ENCODE measurements at regions not wholly inside any gene's neighbourhood (a gene's known extent, or its start where the extent isn't known, plus 50 kb on each side); places are given as distances from the start of the nearest gene placed in this dataset.

GRCh38 chr6:10237298-10238038 is 177.4 kb downstream of the TFAP2A start:
- DNase-seq (ENCODE audit: low read depth) = no peak

GRCh38 chr6:10235344-10235743 is 179.5 kb downstream of the TFAP2A start:
- DNase-seq (ENCODE audit: low read depth) = no peak

- DNase-seq (ENCODE audit: low read depth) = no peak
Observed at GRCh38 chr6:10230531-10230930, 184.3 kb downstream of the TFAP2A start.

- DNase-seq (ENCODE audit: low read depth) = no peak
Observed at GRCh38 chr6:10223841-10224240, 191.0 kb downstream of the TFAP2A start.

- DNase-seq (ENCODE audit: low read depth) = no peak
Observed at GRCh38 chr6:10221178-10221577, 193.7 kb downstream of the TFAP2A start.

GRCh38 chr6:10219510-10219909 is 195.4 kb downstream of the TFAP2A start:
- DNase-seq (ENCODE audit: low read depth) = no peak

- no peak for DNase-seq (ENCODE audit: low read depth)
Observed at GRCh38 chr6:10217111-10217510, 197.8 kb downstream of the TFAP2A start.

GRCh38 chr6:10215326-10216110 is 199.4 kb downstream of the TFAP2A start:
- DNase-seq (ENCODE audit: low read depth) = no peak

GRCh38 chr6:10210052-10210451 is 204.8 kb downstream of the TFAP2A start:
- no peak for DNase-seq (ENCODE audit: low read depth)

GRCh38 chr6:10205892-10206291 is 209.0 kb downstream of the TFAP2A start:
- DNase-seq (ENCODE audit: low read depth) = no peak

- DNase-seq (ENCODE audit: low read depth) = no peak
Observed at GRCh38 chr6:10205120-10205519, 209.8 kb downstream of the TFAP2A start.

GRCh38 chr6:10203651-10204050 is 211.2 kb downstream of the TFAP2A start:
- DNase-seq (ENCODE audit: low read depth) = no peak

GRCh38 chr6:10202581-10202980 is 212.3 kb downstream of the TFAP2A start:
- DNase-seq (ENCODE audit: low read depth) = no peak

GRCh38 chr6:10201606-10202510 is 213.0 kb downstream of the TFAP2A start:
- DNase-seq (ENCODE audit: low read depth) = no peak

GRCh38 chr6:10196090-10196489 is 218.8 kb downstream of the TFAP2A start:
- no peak for DNase-seq (ENCODE audit: low read depth)

- no peak for DNase-seq (ENCODE audit: low read depth)
Observed at GRCh38 chr6:10194816-10195672, 219.8 kb downstream of the TFAP2A start.

GRCh38 chr6:10193321-10193720 is 221.6 kb downstream of the TFAP2A start:
- DNase-seq (ENCODE audit: low read depth) = no peak

- no peak for DNase-seq (ENCODE audit: low read depth)
Observed at GRCh38 chr6:10190042-10190441, 224.8 kb downstream of the TFAP2A start.

GRCh38 chr6:10184371-10185227 is 230.3 kb downstream of the TFAP2A start:
- DNase-seq (ENCODE audit: low read depth) = no peak

All from stimulated activated CD8-positive, alpha-beta memory T cell treated with anti-CD3 and anti-CD28 coated beads, Interleukin-4, amount 100 ng/mL, for 24 hours (primary cell).